HG03066 (cell line): ENCODE measurements at regions not wholly inside any gene's neighbourhood (a gene's known extent, or its start where the extent isn't known, plus 50 kb on each side); places are given as distances from the start of the nearest gene placed in this dataset.
A peak's percentile ranks its signal among the peaks of the same experiment; 100 is the strongest.

ENCODE experiments used
- ATAC-seq: cut with Tn5 transposase; IDR thresholded peaks from one replicate; pipeline ENCODE4 v1.9.1; 2021; ENCODE audit warnings: low read depth; ENCODE audit not compliant: unreplicated experiment

DNA sequence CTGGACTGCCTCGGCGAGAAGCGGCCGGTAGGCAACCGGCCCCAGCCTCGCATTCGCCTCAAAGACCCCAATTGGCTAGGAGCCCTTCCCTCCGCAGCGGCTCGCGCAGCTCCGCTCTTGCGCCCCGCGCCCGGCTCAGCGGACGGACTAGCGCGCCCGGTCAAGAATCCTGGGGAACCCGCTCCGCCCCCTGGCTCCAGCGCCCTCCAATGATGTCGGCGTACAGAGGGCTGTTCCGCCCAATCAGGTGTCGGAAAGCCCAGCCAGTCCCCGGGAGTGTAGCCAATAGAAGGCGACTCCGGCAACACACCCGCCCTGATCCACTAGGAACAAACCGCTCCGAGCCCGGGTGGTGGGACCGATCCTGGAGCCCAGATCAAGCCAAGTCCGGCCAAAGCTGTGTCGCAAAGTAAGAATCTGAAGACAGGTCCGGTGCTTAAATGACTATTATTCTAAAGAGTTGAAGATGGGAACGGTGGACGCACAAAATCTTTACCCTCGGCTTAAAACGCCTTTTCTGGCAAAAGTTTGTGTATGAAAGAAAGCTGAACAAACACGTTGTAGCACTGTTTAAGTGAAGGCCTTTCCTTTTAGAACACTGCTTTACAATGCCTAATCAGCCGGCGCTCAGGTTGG is 132.2 kb downstream of the OGFRL1 start:
- peak; percentile 90 for ATAC-seq

DNA sequence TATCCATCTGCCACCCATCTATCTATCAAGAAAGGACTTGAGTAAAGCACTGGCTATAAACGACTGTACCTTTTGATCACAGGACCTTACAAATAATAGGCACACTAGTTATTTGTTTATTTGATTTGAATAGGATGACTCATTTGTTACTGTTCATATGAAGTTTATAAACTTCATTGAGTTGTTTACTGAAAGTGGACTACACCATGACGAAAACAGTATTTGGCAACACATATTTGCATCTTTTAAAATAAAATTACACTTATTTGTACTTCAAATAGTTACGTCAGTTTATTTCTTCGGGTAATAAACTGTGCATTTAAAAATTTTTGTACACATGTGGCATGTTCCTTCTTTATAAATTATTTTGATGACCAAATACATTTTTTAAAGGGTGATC is 133.0 kb downstream of the OGFRL1 start:
- no peak for ATAC-seq

DNA sequence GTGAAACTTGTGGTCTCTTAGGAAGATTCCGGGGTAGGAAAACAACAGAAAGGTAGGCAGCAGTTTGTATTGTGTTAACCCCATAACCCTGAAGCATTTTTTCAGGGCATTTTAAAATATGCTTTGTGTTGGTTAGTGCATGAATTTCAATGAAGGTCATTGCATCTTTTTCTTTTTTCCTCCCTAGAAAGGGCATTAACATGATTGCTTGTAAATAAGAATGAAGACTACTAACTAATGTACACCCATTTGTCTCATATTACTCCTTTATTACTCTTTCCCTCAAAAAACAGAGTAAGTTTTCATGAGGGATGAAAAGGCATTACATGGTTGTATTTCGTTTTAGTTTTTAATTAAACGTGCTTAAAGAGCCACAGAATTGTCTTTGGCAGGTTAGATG is 141.4 kb downstream of the OGFRL1 start:
- ATAC-seq = no peak

DNA sequence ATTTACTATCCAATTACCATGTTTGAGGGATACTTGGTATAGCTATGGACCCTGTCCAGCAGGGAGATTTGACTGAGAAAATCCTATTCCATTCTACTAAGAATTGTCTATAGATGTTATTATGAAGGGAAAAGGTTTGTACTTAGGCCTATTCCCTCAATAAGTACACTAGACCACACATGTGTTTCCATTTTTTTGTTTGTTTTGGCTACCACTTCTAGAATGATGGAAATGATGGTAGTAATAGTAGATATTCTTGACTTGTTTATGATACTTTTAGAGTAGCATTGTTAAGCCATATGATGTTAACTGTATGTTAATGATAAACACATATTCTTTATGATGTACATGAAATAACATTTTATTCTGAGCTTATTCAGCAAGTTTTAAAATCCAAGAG is 144.8 kb downstream of the OGFRL1 start:
- no peak for ATAC-seq

DNA sequence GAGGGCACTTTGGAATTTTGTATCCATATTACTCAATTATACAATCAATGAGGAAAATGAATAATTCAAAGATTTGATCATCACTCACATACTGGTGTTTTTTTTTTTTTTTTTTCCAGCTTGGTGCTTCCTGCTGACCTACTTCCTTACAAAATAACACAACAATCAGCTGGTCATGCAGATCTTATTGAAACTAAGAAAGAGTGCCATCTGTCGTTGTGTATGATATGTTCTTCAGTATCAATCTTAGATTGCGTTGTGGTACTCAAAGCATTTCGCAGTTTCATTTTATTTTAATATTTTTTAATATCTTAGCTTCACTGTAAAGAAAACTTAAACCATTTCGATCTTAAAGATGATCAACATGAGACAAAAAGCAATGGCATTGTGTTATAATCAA is 155.6 kb downstream of the OGFRL1 start:
- ATAC-seq = no peak

DNA sequence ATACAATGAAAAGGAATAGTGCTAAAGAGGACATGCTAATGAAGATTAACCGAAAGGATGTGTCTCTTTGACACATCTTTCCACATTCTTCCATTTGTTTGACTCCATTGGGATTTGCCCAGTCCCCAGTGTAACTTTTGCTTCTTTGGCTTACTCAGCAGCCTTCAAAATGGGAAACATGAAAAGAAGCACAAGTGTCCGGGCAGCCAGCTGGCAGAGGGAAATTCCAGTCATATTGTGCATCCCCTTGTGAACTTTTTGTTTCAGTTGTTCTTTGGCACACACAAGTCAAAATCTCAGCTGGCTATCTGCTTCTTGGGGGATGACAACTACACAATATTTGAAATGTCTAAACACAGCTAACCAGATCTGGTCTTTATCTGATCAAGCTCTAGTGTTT is 157.4 kb downstream of the OGFRL1 start:
- no peak for ATAC-seq

DNA sequence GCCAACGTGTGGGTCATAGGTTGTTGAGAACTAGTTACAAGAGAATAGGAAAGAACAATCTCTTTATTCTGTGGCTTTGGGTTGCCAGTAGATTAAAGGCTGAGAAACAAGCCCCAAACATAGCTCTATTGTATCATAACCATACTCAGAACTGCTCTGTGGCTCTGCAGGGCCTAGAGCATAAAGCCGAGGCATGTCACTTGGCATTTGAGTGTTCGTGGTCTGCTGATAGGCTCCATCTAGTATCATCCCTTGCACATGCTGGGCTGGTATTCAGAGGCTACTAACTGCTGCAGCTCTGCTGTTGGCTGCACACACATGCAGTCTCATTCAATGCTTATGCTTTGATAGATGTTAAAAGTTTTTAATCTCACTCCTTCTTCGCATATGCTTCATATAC is 157.9 kb downstream of the OGFRL1 start:
- no peak for ATAC-seq

DNA sequence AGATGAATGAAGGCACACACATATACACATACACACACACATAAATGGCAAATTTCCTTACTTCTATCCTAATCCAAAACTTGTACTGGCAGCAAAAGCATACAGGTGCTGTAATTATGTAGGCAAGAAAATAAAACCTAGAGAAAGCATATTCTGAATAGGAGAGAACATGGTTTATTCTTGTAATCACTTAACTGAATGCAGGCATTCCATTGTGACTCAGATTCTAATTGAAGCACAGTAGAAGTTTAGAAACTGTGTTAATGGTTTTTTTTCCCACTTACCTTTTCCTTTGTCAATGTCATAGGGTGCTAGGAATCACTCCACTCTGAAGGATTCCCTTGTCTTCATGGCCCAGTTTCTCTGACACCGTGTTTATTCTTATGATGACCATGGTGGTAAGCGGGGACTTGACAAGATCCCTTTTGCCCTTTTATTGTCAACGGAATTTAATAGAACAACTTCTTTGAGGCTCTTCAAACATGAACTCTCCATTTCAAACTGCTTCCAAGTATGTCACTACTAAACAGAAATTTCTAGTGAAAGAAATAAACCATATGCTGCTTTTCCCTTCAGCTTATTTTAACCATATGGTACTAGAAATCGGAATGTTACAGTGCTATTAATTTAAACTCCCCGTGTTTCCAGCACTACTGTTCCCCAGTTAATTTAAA is 164.2 kb downstream of the OGFRL1 start:
- no peak for ATAC-seq

DNA sequence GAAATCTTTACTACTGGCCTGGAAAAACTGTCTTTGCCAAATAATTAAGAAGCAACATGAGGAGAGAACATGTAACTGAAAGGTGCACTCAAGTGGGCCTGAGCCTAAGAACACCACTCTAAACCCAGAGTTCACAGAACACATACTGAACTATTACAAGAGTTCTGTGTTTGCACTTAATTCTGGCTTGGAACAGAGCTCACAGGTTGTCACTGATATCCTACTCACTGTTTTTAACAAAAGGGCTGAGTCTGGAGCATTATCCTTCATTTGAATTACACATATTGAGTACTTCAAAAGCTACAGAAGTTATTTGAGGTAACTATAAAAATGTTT is 164.7 kb downstream of the OGFRL1 start:
- no peak for ATAC-seq

DNA sequence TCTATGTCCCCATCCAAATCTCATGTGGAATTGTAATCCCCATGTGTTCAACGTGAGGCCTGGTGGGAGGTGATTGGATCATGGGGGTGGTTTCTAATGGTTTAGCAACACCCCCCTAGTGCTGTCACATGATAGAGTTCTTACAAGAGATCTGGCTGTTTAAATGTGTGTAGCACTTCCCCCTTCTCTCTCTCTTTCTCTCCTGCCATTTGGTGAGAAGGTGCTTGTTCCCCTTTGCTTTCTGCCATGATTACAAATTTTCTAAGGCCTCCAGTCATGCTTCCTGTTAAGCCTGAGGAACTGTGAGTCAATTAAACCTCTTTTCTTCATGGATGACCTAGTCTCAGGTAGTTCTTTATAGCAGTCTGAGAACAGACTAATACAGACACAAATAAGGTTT is 165.4 kb downstream of the OGFRL1 start:
- no peak for ATAC-seq

DNA sequence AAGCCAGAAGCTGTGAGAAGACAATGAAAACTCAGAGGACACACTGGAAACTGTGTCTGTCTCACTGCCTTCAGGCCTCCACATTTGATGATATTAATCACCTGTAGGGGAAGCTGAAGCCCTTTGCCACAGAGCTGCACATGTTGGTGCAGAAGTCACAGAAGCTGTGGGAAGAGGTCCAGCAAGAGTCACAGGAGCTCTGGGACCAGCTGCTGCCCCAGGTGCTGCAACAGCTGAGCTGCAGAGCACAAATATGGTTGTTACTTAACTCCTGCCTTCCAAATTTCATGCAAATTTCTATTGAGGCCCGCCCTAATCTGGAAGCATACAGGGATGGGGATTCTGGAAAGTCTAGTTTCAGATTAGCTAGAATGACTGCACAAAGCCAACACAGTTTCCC is 169.3 kb downstream of the OGFRL1 start:
- no peak for ATAC-seq

DNA sequence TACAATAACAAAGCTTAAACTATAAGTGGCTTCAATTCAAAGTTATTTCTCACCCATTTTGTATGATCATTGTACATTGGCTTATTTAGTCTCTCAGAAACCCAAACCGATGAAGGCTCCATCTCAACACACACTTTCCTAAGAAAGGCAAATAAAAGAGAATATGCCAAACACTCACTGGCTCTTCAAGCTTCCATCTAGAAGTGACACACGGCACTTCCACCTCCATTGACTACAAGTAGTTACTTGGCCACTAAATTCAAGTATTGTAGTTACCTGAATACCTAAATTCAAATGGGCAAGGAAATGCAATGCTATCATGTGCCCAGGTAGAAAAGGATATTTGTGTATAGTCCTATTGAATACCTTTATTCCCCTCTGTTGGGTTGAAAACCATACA is 170.6 kb downstream of the OGFRL1 start:
- ATAC-seq = no peak

DNA sequence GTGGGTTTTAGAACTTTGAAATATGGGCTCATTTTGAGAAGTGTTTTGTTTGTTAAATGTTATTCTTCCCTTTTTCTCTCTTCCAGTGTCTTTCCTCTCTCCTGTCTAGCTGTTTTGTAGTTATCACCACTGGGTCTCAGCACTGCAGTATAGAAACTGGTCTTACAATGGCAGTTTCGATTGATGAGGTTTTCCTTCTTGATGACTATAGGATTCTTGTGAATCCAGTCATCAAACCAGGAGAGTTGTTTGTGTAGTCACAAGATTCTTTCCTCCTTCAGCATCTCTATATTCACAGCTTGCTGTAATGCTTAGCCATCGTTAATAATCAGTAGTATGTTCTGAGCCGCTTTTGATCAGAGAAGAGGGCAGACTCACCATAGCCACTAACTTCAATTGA is 172.3 kb downstream of the OGFRL1 start:
- no peak for ATAC-seq

DNA sequence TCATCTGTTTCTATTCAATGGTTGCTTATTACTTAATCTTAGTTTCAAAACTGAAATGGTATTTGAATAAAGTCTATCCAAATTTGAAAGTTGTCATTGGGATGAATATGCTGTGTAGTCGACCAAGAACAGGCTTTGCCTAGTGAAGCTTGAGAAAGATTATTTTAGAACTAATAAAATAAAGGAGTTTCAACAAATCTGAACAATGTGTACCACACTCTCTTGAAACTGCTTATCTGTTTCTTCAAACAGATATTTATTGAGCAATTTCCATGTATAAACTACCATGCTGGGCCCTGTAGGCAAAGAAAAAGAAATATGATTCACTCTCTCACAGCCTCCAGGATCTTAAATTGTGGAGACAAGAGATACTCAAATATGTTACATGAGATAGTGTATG is 174.4 kb downstream of the OGFRL1 start:
- no peak for ATAC-seq

DNA sequence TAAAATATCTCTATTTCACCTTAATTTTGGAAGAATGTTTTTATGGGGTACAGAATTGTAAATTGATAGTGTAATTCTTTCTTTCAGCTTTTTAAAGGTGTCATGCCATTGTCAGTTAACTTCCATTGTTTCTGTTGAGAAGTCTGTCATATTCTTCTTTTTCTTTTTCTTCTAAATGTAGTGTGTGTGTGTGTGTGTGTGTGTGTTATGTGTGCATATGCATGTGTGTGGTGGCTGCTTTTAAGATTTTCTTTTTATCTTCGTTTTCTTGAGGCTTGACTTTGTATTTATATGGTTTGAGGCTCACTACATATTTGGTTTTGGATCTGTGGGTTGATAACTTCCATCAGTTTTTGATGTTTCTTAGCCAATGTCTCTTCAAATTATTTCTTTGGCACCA is 176.5 kb downstream of the OGFRL1 start:
- ATAC-seq = no peak

DNA sequence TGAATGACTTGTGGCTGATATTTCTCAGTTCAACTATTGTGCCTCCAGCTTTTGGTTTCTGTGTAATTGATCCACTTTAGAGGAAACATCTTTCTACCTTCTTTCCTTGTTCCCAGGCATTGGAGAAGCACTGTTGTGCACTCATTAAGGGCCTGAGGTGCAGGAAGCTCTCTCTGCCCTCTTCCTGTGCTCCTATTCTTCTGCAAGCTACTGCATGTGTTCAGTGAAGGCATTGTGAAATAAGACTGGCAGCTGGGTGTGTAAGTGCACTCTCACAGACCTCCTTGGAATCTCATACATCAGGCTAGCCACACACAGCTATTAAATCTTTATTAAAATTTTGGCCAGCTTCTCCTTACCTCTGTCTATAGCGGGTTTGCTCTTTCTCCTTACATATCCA is 177.8 kb downstream of the OGFRL1 start:
- no peak for ATAC-seq

DNA sequence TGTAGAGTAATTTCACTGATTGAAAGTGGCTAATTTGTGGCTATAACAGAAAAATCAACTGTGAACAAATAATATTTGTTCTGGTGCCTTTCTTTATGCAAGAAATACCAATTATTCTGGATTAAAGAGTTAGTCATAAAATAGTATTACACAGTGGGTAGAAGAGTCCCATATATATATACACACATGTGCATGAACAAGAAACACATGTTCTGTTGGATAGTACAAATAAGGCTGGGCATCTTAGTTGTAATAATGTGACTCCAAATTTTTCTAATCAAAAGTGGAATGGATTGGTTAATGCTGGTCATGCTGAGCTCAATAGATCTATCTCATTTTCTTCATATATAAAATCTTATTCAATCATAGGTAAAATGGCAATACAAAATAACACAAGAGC is 179.4 kb downstream of the OGFRL1 start:
- ATAC-seq = no peak

DNA sequence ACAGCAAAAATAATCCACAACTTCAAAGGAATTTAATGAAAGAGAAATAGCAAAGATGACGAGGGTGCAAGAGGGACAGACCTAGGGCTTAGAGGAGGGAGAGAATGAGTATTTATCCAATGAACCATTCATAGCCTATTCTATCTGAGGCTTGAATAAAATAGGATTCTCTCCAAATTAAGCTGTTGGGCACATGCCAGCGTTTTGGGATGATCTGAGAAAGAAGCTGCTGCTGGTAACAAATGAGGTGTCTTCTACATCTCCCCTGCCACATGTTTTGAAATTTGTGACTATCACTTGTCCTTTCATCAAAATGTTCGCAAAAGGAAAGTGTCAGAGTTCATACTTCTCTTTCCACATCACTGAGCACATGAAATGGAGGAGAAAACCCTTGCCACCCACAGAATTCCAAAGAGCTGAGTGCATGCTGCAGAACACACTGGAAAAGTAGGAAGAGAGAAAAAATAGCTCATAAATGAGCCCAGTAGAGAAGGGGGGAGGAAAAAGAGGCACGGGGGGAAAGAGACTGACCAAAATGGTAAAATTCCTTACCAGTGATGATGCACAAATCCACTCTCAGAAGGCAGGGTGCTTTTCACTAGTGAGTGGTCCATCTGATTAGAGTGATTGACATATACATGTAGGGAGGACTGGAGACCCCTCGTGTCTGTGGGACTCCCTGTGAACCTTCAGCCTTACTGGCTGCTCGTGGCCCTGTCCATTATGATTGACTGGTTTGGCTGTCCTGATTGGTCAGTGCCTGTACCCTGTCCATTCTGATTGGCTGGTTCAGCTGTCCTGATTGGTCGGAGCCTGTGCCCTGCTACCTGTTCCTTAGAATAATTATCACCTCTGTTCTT is 180.5 kb downstream of the OGFRL1 start:
- ATAC-seq = no peak

DNA sequence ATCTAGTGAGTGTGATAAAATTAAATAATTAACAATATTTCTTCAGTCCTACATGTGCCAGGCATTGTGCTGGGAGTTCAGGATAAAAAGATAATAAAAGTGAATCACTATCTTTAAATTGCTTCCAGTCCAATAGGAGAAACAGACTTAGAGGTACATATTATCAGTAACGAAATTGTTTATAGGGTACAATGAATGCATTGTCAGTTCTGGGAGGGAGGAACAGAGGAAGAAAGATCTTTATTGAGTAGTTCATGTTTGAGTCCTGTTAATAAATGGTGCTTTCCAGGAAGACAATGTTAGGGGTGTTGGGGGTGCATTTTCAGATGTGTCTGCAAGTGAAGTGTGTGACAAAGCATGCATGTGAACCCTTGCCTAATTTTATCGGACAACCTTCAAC is 183.1 kb downstream of the OGFRL1 start:
- ATAC-seq = no peak

DNA sequence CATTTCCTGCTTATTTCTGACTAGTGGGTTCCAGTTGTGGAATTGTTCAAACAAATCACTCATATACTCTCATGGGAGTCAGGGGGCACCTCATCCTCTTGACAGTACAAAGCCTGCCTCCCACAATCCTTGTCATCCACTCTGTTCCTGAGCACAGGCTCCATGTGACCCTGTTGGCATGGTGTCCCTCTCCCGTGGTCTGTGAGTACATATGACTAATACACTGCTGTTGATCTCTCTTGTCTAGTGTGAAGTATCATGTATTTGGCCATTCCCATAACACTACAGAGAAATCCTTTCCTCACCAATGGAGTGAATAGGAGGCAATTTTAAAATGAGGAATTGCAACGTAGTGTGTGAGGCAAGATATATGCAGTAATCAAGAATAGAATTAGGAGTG is 185.3 kb downstream of the OGFRL1 start:
- ATAC-seq = no peak

DNA sequence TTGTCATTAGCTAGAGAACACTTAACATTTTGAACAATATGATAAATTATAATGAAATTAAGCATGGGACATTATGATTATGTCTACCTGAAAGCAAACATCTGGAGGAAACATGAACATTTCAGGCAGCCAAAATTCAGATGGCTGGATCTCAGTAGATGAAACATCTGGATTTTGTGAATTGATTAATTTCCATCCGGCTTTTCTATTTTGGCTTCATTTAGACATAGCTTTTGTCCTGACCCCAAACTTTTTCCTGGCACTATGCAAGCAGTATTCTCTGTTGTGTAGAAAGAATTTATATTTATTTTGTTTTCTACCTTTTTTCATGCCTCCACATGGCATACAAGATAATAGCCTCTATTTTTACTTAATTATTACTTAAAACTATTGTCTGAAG is 186.3 kb downstream of the OGFRL1 start:
- no peak for ATAC-seq

DNA sequence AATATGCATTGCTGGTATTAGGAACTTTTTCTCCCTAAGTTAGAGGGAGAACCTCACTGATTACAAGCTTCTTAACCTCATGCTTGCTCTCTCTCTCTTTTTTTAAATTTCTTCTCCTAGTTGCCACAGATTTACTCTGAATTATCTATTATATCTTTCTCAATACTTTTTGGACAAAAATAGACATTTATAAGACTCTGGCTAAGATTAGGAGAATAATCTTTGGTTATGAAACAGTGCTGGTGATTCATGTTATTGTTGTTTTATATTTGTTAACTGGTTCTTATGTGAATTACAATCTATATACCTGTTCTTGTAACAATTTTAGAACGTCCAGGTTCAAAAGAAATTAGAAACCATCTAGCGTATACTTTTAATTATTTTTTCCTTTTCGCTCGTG is 187.8 kb downstream of the OGFRL1 start:
- ATAC-seq = no peak
